HL-60 (cell line): ENCODE measurements at regions not wholly inside any gene's neighbourhood (a gene's known extent, or its start where the extent isn't known, plus 50 kb on each side); places are given as distances from the start of the nearest gene placed in this dataset.

ENCODE experiments used
- GABPA ChIP-seq: IDR thresholded peaks from 2 replicates; pipeline ENCODE4 v1.6.1; 2012; ENCODE audit warnings: low read depth
- POLR2AphosphoS5 ChIP-seq: IDR thresholded peaks from 2 replicates; pipeline ENCODE4 v1.6.1; 2012; ENCODE audit warnings: low read depth
- SPI1 ChIP-seq: IDR thresholded peaks from 2 replicates; pipeline ENCODE4 v1.6.1; 2012; ENCODE audit warnings: low read depth, mild to moderate bottlenecking, borderline replicate concordance
- TF ChIP-seq, protein P1 (sequence below): IDR thresholded peaks from one replicate; pipeline ENCODE4 v1.5.1; 2011; ENCODE audit warnings: low read length, control low read depth, inconsistent platforms; ENCODE audit not compliant: insufficient read depth
- TF ChIP-seq, protein P2 (sequence below): IDR thresholded peaks from 2 replicates; pipeline ENCODE4 v1.6.1; 2012; ENCODE audit warnings: low read depth; ENCODE audit not compliant: insufficient replicate concordance

DNA sequence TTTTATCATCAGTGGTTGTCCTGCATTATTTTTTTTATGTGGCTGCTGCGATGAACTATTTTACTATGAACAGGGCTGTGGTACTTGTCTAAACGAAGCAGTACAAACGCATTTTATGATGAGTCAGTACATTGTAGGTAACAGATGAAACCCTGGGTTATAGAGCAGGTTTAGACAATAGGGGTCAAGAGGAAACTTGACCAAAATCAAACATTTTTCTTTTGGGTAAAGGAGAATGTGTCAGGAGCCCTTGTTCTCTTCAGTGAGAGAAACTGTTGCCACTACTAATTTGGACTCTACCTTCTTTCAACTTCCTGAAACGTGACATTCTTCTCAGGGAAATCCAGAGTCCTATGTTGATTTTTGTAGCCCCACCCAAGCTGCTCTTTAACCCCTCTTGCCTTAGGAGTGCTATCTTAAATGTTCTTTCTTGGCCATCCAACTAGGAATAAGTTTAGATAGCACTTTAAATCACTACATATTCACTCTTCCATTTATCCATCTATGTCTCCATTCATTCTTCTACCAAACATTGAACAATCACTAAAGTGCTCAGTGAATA lies 415.8 kb upstream of the NR3C2 start:
- TF ChIP-seq, protein P1, sequence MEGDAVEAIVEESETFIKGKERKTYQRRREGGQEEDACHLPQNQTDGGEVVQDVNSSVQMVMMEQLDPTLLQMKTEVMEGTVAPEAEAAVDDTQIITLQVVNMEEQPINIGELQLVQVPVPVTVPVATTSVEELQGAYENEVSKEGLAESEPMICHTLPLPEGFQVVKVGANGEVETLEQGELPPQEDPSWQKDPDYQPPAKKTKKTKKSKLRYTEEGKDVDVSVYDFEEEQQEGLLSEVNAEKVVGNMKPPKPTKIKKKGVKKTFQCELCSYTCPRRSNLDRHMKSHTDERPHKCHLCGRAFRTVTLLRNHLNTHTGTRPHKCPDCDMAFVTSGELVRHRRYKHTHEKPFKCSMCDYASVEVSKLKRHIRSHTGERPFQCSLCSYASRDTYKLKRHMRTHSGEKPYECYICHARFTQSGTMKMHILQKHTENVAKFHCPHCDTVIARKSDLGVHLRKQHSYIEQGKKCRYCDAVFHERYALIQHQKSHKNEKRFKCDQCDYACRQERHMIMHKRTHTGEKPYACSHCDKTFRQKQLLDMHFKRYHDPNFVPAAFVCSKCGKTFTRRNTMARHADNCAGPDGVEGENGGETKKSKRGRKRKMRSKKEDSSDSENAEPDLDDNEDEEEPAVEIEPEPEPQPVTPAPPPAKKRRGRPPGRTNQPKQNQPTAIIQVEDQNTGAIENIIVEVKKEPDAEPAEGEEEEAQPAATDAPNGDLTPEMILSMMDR: no peak
- TF ChIP-seq GABPA: no peak
- no peak for TF ChIP-seq POLR2AphosphoS5
- TF ChIP-seq, protein P2, sequence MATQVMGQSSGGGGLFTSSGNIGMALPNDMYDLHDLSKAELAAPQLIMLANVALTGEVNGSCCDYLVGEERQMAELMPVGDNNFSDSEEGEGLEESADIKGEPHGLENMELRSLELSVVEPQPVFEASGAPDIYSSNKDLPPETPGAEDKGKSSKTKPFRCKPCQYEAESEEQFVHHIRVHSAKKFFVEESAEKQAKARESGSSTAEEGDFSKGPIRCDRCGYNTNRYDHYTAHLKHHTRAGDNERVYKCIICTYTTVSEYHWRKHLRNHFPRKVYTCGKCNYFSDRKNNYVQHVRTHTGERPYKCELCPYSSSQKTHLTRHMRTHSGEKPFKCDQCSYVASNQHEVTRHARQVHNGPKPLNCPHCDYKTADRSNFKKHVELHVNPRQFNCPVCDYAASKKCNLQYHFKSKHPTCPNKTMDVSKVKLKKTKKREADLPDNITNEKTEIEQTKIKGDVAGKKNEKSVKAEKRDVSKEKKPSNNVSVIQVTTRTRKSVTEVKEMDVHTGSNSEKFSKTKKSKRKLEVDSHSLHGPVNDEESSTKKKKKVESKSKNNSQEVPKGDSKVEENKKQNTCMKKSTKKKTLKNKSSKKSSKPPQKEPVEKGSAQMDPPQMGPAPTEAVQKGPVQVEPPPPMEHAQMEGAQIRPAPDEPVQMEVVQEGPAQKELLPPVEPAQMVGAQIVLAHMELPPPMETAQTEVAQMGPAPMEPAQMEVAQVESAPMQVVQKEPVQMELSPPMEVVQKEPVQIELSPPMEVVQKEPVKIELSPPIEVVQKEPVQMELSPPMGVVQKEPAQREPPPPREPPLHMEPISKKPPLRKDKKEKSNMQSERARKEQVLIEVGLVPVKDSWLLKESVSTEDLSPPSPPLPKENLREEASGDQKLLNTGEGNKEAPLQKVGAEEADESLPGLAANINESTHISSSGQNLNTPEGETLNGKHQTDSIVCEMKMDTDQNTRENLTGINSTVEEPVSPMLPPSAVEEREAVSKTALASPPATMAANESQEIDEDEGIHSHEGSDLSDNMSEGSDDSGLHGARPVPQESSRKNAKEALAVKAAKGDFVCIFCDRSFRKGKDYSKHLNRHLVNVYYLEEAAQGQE: no peak
- TF ChIP-seq SPI1: no peak
